GM23248 (cell line): ENCODE measurements at regions not wholly inside any gene's neighbourhood (a gene's known extent, or its start where the extent isn't known, plus 50 kb on each side); places are given as distances from the start of the nearest gene placed in this dataset.

Source experiments
- EZH2 ChIP-seq: fragments of 200-600 bp; sonication (generic); IDR thresholded peaks from 2 replicates; pipeline ENCODE4 v1.6.1; 2018; ENCODE audit warnings: antibody characterized with exemption, mild to moderate bottlenecking; ENCODE audit not compliant: insufficient read depth, poor library complexity, severe bottlenecking
- EZH2phosphoT487 ChIP-seq: fragments of 200-600 bp; sonication (generic); IDR thresholded peaks from 2 replicates; pipeline ENCODE4 v1.6.1; 2018; ENCODE audit warnings: antibody characterized with exemption, moderate library complexity, mild to moderate bottlenecking, low read depth; ENCODE audit not compliant: insufficient read depth

- TF ChIP-seq EZH2 (no peak), EZH2phosphoT487 (no peak)
Measured at GRCh38 chr20:57038608-57039440, 227.6 kb downstream of the BMP7 start.
